K562 (cell line): ENCODE measurements at regions not wholly inside any gene's neighbourhood (a gene's known extent, or its start where the extent isn't known, plus 50 kb on each side); places are given as distances from the start of the nearest gene placed in this dataset.

Source experiments
- HDAC6 ChIP-seq: IDR thresholded peaks from 2 replicates; pipeline ENCODE4 v1.6.1; 2012; ENCODE audit warnings: low read depth, mild to moderate bottlenecking, control low read depth, inconsistent platforms, low read length, moderate library complexity
- NR2C1 ChIP-seq, 2 experiments: fragments of 450-650 bp; IDR thresholded peaks; 2 replicates each; pipeline ENCODE4 v1.6.1; 2017; ENCODE audit warnings: mild to moderate bottlenecking in 2 of 2, antibody characterized with exemption in 1 of 2, inconsistent platforms in 1 of 2, missing compliant biosample characterization in 1 of 2, missing genetic modification characterization in 1 of 2
- SREBF2 ChIP-seq: sonication (generic); formaldehyde crosslinking; IDR thresholded peaks from 2 replicates; pipeline ENCODE4 v1.4.0; 2020; ENCODE audit warnings: mild to moderate bottlenecking, missing genetic modification reagents
- YBX1 ChIP-seq: fragments of 450-650 bp; IDR thresholded peaks from 2 replicates; pipeline ENCODE4 v1.7.1; 2016; ENCODE audit warnings: mild to moderate bottlenecking
- TF ChIP-seq, protein P1 (sequence below): fragments of 450-650 bp; IDR thresholded peaks from 2 replicates; pipeline ENCODE4 v1.6.1; 2016; ENCODE audit warnings: mild to moderate bottlenecking
- TF ChIP-seq, protein P2 (sequence below): fragments of 450-650 bp; IDR thresholded peaks from 2 replicates; pipeline ENCODE4 v1.6.1; 2016; ENCODE audit warnings: missing biosample characterization, missing genetic modification characterization
- TF ChIP-seq, protein P3 (sequence below): fragments of 250-450 bp; sonication (Bioruptor Pico); IDR thresholded peaks from 2 replicates; pipeline ENCODE4 v1.5.0; 2021
- TF ChIP-seq, protein P4 (sequence below): fragments of 250-450 bp; sonication (Bioruptor Pico); IDR thresholded peaks from 2 replicates; pipeline ENCODE4 v1.4.0; 2020

DNA sequence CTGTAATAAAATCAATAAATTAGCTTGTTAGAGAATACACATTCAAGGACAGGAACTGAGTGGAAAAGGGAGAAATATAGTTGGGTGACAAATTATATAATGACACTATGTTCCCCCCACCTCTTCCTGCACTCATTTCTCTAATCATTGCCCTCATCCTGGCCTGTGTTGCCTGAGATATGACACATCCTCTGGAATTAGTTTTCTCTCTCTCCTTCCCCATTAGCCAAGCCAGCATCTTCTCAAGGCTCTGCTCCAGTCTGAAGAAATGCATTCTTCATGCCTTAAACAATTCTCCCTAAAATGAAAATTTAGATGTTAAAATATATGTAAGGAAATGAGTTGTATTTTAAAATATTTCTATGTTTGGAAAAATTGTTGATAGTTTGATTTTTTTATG, 280.3 kb downstream of the POU4F1 start (continued):
- TF ChIP-seq, protein P1, sequence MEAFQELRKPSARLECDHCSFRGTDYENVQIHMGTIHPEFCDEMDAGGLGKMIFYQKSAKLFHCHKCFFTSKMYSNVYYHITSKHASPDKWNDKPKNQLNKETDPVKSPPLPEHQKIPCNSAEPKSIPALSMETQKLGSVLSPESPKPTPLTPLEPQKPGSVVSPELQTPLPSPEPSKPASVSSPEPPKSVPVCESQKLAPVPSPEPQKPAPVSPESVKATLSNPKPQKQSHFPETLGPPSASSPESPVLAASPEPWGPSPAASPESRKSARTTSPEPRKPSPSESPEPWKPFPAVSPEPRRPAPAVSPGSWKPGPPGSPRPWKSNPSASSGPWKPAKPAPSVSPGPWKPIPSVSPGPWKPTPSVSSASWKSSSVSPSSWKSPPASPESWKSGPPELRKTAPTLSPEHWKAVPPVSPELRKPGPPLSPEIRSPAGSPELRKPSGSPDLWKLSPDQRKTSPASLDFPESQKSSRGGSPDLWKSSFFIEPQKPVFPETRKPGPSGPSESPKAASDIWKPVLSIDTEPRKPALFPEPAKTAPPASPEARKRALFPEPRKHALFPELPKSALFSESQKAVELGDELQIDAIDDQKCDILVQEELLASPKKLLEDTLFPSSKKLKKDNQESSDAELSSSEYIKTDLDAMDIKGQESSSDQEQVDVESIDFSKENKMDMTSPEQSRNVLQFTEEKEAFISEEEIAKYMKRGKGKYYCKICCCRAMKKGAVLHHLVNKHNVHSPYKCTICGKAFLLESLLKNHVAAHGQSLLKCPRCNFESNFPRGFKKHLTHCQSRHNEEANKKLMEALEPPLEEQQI: no peak
- no peak for TF ChIP-seq NR2C1 (IDR thresholded peaks at IDR 0.05)
- no peak for TF ChIP-seq NR2C1 (tag; IDR thresholded peaks at IDR 0.05)
- TF ChIP-seq HDAC6: no peak
- no peak for TF ChIP-seq SREBF2 (CRISPR knock-in tag)
- TF ChIP-seq, protein P2, sequence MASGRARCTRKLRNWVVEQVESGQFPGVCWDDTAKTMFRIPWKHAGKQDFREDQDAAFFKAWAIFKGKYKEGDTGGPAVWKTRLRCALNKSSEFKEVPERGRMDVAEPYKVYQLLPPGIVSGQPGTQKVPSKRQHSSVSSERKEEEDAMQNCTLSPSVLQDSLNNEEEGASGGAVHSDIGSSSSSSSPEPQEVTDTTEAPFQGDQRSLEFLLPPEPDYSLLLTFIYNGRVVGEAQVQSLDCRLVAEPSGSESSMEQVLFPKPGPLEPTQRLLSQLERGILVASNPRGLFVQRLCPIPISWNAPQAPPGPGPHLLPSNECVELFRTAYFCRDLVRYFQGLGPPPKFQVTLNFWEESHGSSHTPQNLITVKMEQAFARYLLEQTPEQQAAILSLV (tag): no peak
- no peak for TF ChIP-seq YBX1
- TF ChIP-seq, protein P3, sequence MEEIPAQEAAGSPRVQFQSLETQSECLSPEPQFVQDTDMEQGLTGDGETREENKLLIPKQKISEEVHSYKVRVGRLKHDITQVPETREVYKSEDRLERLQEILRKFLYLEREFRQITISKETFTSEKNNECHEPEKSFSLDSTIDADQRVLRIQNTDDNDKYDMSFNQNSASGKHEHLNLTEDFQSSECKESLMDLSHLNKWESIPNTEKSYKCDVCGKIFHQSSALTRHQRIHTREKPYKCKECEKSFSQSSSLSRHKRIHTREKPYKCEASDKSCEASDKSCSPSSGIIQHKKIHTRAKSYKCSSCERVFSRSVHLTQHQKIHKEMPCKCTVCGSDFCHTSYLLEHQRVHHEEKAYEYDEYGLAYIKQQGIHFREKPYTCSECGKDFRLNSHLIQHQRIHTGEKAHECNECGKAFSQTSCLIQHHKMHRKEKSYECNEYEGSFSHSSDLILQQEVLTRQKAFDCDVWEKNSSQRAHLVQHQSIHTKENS: no peak
- TF ChIP-seq, protein P4, sequence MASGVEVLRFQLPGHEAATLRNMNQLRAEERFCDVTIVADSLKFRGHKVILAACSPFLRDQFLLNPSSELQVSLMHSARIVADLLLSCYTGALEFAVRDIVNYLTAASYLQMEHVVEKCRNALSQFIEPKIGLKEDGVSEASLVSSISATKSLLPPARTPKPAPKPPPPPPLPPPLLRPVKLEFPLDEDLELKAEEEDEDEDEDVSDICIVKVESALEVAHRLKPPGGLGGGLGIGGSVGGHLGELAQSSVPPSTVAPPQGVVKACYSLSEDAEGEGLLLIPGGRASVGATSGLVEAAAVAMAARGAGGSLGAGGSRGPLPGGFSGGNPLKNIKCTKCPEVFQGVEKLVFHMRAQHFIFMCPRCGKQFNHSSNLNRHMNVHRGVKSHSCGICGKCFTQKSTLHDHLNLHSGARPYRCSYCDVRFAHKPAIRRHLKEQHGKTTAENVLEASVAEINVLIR (CRISPR knock-in tag): no peak
